Type B pancreatic cell (in vitro differentiated cells): ENCODE measurements at regions not wholly inside any gene's neighbourhood (a gene's known extent, or its start where the extent isn't known, plus 50 kb on each side); places are given as distances from the start of the nearest gene placed in this dataset.

Source experiments
- DNase-seq: peaks from one replicate; pipeline ENCODE4 v3.0.0; 2021; ENCODE audit warnings: mixed read lengths; ENCODE audit not compliant: unreplicated experiment; ENCODE audit errors: extremely low spot score
- H3K27ac Mint-ChIP-seq: 2 replicates; pipeline ENCODE4 v1.8.0; 2021; ENCODE audit warnings: mild to moderate bottlenecking, mixed read lengths
- H3K27me3 Mint-ChIP-seq: 2 replicates; pipeline ENCODE4 v1.8.0; 2021; ENCODE audit warnings: mixed read lengths
- H3K36me3 Mint-ChIP-seq: 2 replicates; pipeline ENCODE4 v1.8.0; 2021; ENCODE audit warnings: mixed read lengths
- H3K4me1 Mint-ChIP-seq: one replicate; pipeline ENCODE4 v1.8.0; 2021; ENCODE audit warnings: mixed read lengths; ENCODE audit not compliant: unreplicated experiment
- H3K4me3 Mint-ChIP-seq: 2 replicates; pipeline ENCODE4 v1.8.0; 2021; ENCODE audit warnings: mild to moderate bottlenecking, mixed read lengths
- H3K9me3 Mint-ChIP-seq: 2 replicates; pipeline ENCODE4 v1.8.0; 2021; ENCODE audit warnings: mixed read lengths
- TF ChIP-seq, protein P1 (sequence below): fragments of 200-600 bp; sonication (generic); conservative IDR thresholded peaks from 2 replicates; pipeline ENCODE4 v1.5.0; 2021; ENCODE audit warnings: antibody characterized with exemption, mild to moderate bottlenecking

DNA sequence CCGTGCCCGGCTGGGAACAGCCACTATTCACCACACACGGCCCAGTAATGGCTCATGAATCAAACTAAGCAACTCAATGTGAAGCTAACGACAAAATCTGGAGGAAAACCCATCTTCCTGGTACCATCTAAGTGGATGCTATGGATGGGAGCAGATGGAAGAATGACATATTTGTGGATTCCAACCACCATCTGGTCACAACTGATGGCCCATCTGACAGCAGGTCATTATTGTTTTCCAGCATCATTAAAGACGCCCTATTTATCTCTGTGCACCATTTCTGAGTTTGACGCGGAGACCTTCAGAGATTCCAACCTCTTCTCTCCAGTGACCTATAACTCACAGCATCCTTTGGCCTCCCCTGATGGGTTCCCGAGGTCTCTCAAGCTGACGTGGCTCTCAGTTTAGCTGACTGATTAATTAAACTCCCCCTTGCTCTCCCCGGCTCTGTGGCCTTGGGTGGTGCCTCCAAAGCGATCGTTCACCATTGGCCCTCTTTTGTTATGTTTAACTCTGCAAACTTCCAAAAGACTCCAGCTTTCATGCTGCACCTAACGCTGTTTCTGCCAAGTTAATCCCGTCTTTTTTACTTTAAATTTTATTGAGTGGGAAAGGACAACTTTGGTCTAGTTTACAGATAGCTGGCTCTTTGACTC lies 1514.4 kb downstream of the BRD1 start:
- Mint-ChIP-seq H3K4me3 (no peak overlapping the region), H3K4me1 (peaks cover 14% of the 10 kb centered on the region), H3K9me3 (peaks cover 6% of the 10 kb centered on the region), H3K27me3 (peaks cover 12% of the 10 kb centered on the region), H3K36me3 (no peaks in the 10 kb centered on the region), H3K27ac (no peak overlapping the region)
- TF ChIP-seq, protein P1, sequence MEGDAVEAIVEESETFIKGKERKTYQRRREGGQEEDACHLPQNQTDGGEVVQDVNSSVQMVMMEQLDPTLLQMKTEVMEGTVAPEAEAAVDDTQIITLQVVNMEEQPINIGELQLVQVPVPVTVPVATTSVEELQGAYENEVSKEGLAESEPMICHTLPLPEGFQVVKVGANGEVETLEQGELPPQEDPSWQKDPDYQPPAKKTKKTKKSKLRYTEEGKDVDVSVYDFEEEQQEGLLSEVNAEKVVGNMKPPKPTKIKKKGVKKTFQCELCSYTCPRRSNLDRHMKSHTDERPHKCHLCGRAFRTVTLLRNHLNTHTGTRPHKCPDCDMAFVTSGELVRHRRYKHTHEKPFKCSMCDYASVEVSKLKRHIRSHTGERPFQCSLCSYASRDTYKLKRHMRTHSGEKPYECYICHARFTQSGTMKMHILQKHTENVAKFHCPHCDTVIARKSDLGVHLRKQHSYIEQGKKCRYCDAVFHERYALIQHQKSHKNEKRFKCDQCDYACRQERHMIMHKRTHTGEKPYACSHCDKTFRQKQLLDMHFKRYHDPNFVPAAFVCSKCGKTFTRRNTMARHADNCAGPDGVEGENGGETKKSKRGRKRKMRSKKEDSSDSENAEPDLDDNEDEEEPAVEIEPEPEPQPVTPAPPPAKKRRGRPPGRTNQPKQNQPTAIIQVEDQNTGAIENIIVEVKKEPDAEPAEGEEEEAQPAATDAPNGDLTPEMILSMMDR = no peak
- no peak for DNase-seq

DNA sequence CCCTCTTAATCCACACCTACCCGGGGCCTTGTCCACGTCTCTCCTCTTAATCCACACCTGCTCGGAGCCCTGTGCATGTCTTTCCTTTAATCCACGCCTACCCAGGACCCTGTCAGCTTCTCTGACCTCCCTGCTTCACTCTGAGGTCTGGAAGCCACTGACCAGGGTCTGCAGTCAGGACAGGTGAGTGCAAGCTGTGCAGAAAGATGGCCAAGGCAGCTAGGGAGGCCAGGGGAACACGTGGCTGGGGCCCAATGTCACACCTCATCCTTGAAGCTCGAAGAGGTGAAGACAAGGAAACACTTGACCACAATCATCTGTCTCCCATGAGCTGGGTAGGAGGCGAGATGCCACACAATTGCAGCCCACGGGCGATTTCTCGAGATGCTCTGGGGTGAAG lies 1516.9 kb downstream of the BRD1 start:
- H3K27ac Mint-ChIP-seq = no peak overlapping the region
- peaks cover 14% of the 10 kb centered on the region for H3K4me1 Mint-ChIP-seq
- H3K4me3 Mint-ChIP-seq = no peak overlapping the region
- DNase-seq = no peak
- TF ChIP-seq, protein P1 = no peak
- H3K9me3 Mint-ChIP-seq = peaks cover 6% of the 10 kb centered on the region
- no peaks in the 10 kb centered on the region for H3K36me3 Mint-ChIP-seq
- H3K27me3 Mint-ChIP-seq = peaks cover 7% of the 10 kb centered on the region

DNA sequence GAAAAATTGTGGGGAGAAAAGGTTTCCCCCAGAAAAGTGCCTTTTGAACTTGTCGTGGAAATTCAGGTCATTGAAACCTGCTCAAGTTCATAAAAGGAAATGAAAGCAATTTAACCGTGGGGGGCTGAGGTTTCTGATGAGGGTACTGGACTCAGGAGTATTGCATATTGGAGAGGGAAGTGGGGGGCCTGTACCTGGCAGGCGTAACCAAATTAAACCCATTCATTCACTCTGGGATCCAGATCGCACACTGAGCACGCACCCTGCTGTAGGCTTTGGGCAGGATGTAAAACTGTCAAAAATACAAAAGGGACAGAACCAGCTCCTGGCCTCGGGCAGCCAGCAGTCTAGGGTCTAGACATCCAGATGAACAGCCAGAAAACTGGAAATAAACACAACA lies 1517.4 kb downstream of the BRD1 start:
- H3K9me3 Mint-ChIP-seq = peaks cover 6% of the 10 kb centered on the region
- peaks cover 6% of the 10 kb centered on the region for H3K27me3 Mint-ChIP-seq
- no peaks in the 10 kb centered on the region for H3K36me3 Mint-ChIP-seq
- peaks cover 14% of the 10 kb centered on the region for H3K4me1 Mint-ChIP-seq
- no peak overlapping the region for H3K27ac Mint-ChIP-seq
- H3K4me3 Mint-ChIP-seq = no peak overlapping the region
- TF ChIP-seq, protein P1 = no peak
- no peak for DNase-seq

DNA sequence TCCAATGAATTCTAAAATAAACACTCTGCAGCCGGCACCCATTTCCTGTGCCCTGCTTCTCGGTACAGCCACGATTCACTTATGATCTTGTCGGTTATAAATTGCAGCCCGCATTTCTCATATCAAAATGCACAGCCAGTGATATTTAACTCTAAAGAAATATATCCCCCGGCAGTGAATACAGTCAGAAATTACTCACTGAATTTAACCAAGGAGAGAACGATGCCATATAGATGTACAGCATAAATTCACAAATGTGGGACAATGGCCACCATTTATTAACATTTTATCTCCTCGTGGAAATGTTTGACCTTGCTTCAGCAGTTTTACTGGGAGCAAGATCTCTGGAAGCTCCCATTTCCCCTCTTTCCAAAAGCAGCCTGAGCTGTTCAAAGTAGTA lies 1517.8 kb downstream of the BRD1 start:
- TF ChIP-seq, protein P1 = no peak
- H3K27me3 Mint-ChIP-seq = peaks cover 3% of the 10 kb centered on the region
- peaks cover 6% of the 10 kb centered on the region for H3K9me3 Mint-ChIP-seq
- peaks cover 14% of the 10 kb centered on the region for H3K4me1 Mint-ChIP-seq
- no peaks in the 10 kb centered on the region for H3K36me3 Mint-ChIP-seq
- DNase-seq = no peak
- no peak overlapping the region for H3K27ac Mint-ChIP-seq
- H3K4me3 Mint-ChIP-seq = peak overlapping the region; percentile 26

DNA sequence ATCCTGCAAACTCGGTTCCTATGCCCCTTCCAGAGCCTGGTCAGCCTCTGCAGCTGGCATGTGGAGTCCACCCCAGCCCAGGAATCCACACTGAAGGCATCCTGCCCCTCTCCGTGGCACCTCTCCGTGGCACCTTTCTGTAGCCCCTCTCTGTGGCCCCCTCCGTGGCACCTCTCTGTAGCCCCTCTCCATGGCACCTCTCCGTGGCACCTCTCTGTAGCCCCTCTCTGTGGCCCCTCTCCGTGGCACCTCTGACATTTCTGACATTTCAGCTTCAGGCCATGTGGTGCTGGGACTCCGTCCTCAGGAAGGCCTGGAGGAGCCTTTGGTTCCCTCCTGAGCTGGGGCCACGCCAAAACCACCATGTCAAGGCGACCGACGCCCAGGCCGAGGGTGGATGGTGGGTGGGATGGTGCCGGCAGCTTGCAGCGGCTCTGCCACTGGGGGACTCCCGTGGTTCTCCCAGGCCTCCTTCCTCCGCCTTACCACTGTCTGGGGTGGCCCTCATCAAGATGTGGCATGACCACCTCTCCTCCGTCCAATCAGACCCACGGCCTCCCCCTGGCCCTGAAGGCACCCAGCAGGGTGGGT lies 1518.5 kb downstream of the BRD1 start:
- no peak overlapping the region for H3K4me3 Mint-ChIP-seq
- peaks cover 17% of the 10 kb centered on the region for H3K4me1 Mint-ChIP-seq
- TF ChIP-seq, protein P1 = no peak
- H3K36me3 Mint-ChIP-seq = no peaks in the 10 kb centered on the region
- no peak overlapping the region for H3K27ac Mint-ChIP-seq
- H3K27me3 Mint-ChIP-seq = peaks cover 3% of the 10 kb centered on the region
- no peak for DNase-seq
- peaks cover 6% of the 10 kb centered on the region for H3K9me3 Mint-ChIP-seq
